IMR-90 (cell line): ENCODE measurements at regions not wholly inside any gene's neighbourhood (a gene's known extent, or its start where the extent isn't known, plus 50 kb on each side); places are given as distances from the start of the nearest gene placed in this dataset.

ENCODE experiments used
- ATAC-seq: fragments of 200-7000 bp; cut with Tn5 transposase; 2 replicates; pipeline ENCODE4 v1.9.1; 2020; ENCODE audit warnings: low read depth, mild to moderate bottlenecking, moderate library complexity
- BruUV-seq: library from RNA; stranded (reverse); fragments of 400-500 nt; replicated peaks from 2 replicates; lab custom pipeline; 2021; lab: Mats Ljungman, UMichigan
- CTCF ChIA-PET: fragments of 300-600 bp; formaldehyde crosslinking; extraction: SDS; loops from one replicate; lab custom pipeline; 2021; ENCODE audit warnings: antibody characterized with exemption; lab: Yijun Ruan, JAX
- POLR2A ChIA-PET: fragments of 300-600 bp; sonication (Branson Sonifier 250); formaldehyde crosslinking; loops from one replicate; lab custom pipeline; 2022; ENCODE audit warnings: antibody characterized with exemption; ENCODE audit not compliant: unreplicated experiment; lab: Charles Lee
- DNase-seq: peaks from one replicate; pipeline ENCODE4 v3.0.0; 2013
- H2AFZ ChIP-seq: replicated peaks from 2 replicates; pipeline ENCODE3; 2013; ENCODE audit warnings: low read length, mild to moderate bottlenecking; ENCODE audit not compliant: poor library complexity
- H2AK5ac ChIP-seq: 2 replicates; pipeline ENCODE4 v1.6.1; 2013; ENCODE audit warnings: low read depth, low read length, inconsistent platforms
- H2AK9ac ChIP-seq: replicated peaks from 2 replicates; pipeline ENCODE3; 2013; ENCODE audit warnings: mild to moderate bottlenecking, low read depth, low read length, moderate library complexity; ENCODE audit not compliant: poor library complexity
- H2BK120ac ChIP-seq: 2 replicates; pipeline ENCODE4 v1.6.1; 2013; ENCODE audit warnings: low read depth, low read length, inconsistent platforms
- H2BK15ac ChIP-seq: 3 replicates; pipeline ENCODE4 v1.6.1; 2013; ENCODE audit warnings: low read depth, low read length, inconsistent platforms
- H2BK20ac ChIP-seq: 2 replicates; pipeline ENCODE4 v1.6.1; 2013; ENCODE audit warnings: low read depth, mild to moderate bottlenecking, inconsistent platforms, low read length, moderate library complexity
- H2BK5ac ChIP-seq: 2 replicates; pipeline ENCODE4 v1.6.1; 2013; ENCODE audit warnings: mild to moderate bottlenecking, low read depth, low read length, inconsistent platforms; ENCODE audit not compliant: poor library complexity, severe bottlenecking
- H3K14ac ChIP-seq: replicated peaks from 2 replicates; pipeline ENCODE4 v1.6.1; 2013; ENCODE audit warnings: low read depth, low read length, inconsistent platforms
- H3K18ac ChIP-seq: 2 replicates; pipeline ENCODE4 v1.6.1; 2013; ENCODE audit warnings: low read depth, low read length, control low read depth
- H3K23ac ChIP-seq: 2 replicates; pipeline ENCODE4 v1.6.1; 2013; ENCODE audit warnings: low read depth, low read length, inconsistent platforms
- H3K27ac ChIP-seq: 2 replicates; pipeline ENCODE4 v1.5.1; 2013; ENCODE audit warnings: mild to moderate bottlenecking, control low read depth, low read length; ENCODE audit not compliant: insufficient read depth
- H3K27me3 ChIP-seq: 2 replicates; pipeline ENCODE4 v1.6.1; 2013; ENCODE audit warnings: low read length; ENCODE audit not compliant: control insufficient read depth, insufficient read depth
- H3K36me3 ChIP-seq: 2 replicates; pipeline ENCODE4 v1.6.1; 2013; ENCODE audit warnings: low read length, mixed read lengths; ENCODE audit not compliant: control insufficient read depth, insufficient read depth
- H3K4ac ChIP-seq: 2 replicates; pipeline ENCODE4 v1.6.1; 2013; ENCODE audit warnings: low read depth, low read length, inconsistent platforms
- H3K4me1 ChIP-seq: 2 replicates; pipeline ENCODE4 v1.6.1; 2013; ENCODE audit warnings: low read length, mixed read lengths; ENCODE audit not compliant: control insufficient read depth, insufficient read depth
- H3K4me2 ChIP-seq: 2 replicates; pipeline ENCODE4 v1.6.1; 2013; ENCODE audit warnings: low read depth, mild to moderate bottlenecking, control low read depth, low read length, moderate library complexity
- H3K4me3 ChIP-seq: 2 replicates; pipeline ENCODE4 v1.5.1; 2013; ENCODE audit warnings: low read depth, mild to moderate bottlenecking, control low read depth, low read length, moderate library complexity; ENCODE audit not compliant: insufficient read depth
- H3K56ac ChIP-seq: 2 replicates; pipeline ENCODE4 v1.6.1; 2013; ENCODE audit warnings: low read length, inconsistent platforms; ENCODE audit not compliant: insufficient read depth; ENCODE audit errors: extremely low read depth
- H3K79me1 ChIP-seq, 2 experiments: 2 replicates each; pipeline ENCODE4 v1.6.1; 2013; ENCODE audit warnings: low read length in 2 of 2, inconsistent platforms in 1 of 2, low read depth in 1 of 2
- H3K9ac ChIP-seq: 2 replicates; pipeline ENCODE4 v1.6.1; 2013; ENCODE audit warnings: low read depth, low read length, control low read depth
- H3K9me1 ChIP-seq: 2 replicates; pipeline ENCODE4 v1.6.1; 2013; ENCODE audit warnings: low read length, inconsistent platforms; ENCODE audit not compliant: insufficient read depth
- H3K9me3 ChIP-seq: 2 replicates; pipeline ENCODE4 v1.6.1; 2013; ENCODE audit warnings: low read length; ENCODE audit not compliant: control insufficient read depth, insufficient read depth
- H4K20me1 ChIP-seq: 2 replicates; pipeline ENCODE4 v1.6.1; 2013; ENCODE audit warnings: low read length, inconsistent platforms; ENCODE audit not compliant: insufficient read depth
- H4K5ac ChIP-seq: 2 replicates; pipeline ENCODE4 v1.6.1; 2013; ENCODE audit warnings: mild to moderate bottlenecking, low read depth, low read length, control low read depth
- H4K8ac ChIP-seq, 2 experiments: 2 replicates each; pipeline ENCODE4 v1.6.1; 2013; ENCODE audit warnings: low read depth in 2 of 2, low read length in 2 of 2, control low read depth in 1 of 2, inconsistent platforms in 1 of 2
- H4K91ac ChIP-seq: 2 replicates; pipeline ENCODE4 v1.6.1; 2013; ENCODE audit warnings: low read depth, low read length, inconsistent platforms; ENCODE audit not compliant: insufficient read depth
- ELK1 ChIP-seq: fragments of 150-350 bp; IDR thresholded peaks from 2 replicates; pipeline ENCODE4 v1.6.1; 2016; ENCODE audit warnings: low read depth, mild to moderate bottlenecking, low read length, moderate library complexity, borderline replicate concordance
- WGBS, 2 experiments: methylation state at CpG; one replicate each; pipeline versions ENCODE4 v1.1.5 to v1.1.7; 2013; ENCODE audit warnings: missing lambda C conversion rate in 2 of 2; ENCODE audit not compliant: insufficient read length in 1 of 2; ENCODE audit errors: extremely low coverage in 2 of 2; 5-methylcytosine and 5-hydroxymethylcytosine counted together
- dilution Hi-C: fragments of 300-500 bp; cut with HindIII; formaldehyde crosslinking; loops from one replicate; pipeline ENCODE4 v1.14.3; 2018; ENCODE audit warnings: low sequenced_read_pairs; ENCODE audit not compliant: unreplicated experiment
- in situ Hi-C: fragments of 300-500 bp; cut with MboI; formaldehyde crosslinking; loops from 3 replicates; pipeline ENCODE4 v1.14.3; 2019; ENCODE audit warnings: low sequenced_read_pairs, inconsistent platforms, mixed read lengths
- intact Hi-C: fragments of 100-400 bp; cut with micrococcal nuclease; formaldehyde crosslinking; loops from 2 replicates; pipeline ENCODE4 v1.10.0; 2022
- TF ChIP-seq, protein P1 (sequence below): conservative IDR thresholded peaks from 2 replicates; pipeline ENCODE4 v1.5.1; 2012; ENCODE audit warnings: mild to moderate bottlenecking, low read depth, low read length, improper control_type of control experiment

GRCh38 chr20:6450841-6451240 lies 316.6 kb upstream of the BMP2 start:
- ATAC-seq (no peak), DNase-seq (no peak)
- no peak overlapping the region for H2AK5ac ChIP-seq
- H2BK5ac ChIP-seq = no peak overlapping the region
- CTCF ChIA-PET = no interaction called here
- intact Hi-C loops (no loop called here), in situ Hi-C loops (no loop called here), dilution Hi-C loops (no loop called here)
- no peak overlapping the region for H3K4me3 ChIP-seq
- no peaks in the 10 kb centered on the region for H4K20me1 ChIP-seq
- no TSS peak for BruUV-seq
- no peaks in the 10 kb centered on the region for H3K4me1 ChIP-seq
- no peak overlapping the region for H3K9ac ChIP-seq
- H3K4me2 ChIP-seq = no peak overlapping the region
- H2BK20ac ChIP-seq = no peak overlapping the region
- H3K14ac ChIP-seq = no peak overlapping the region
- WGBS, 2 experiments = 80% methylated on average over 3 of the region's 4 CpGs; no CpG with 5 or more reads in 1 of the 2 experiments
- H4K8ac ChIP-seq = no peak overlapping the region
- H3K9me1 ChIP-seq = no peaks in the 10 kb centered on the region
- no peak overlapping the region for H2AK9ac ChIP-seq
- H4K91ac ChIP-seq = no peak overlapping the region
- H2BK120ac ChIP-seq = no peak overlapping the region
- no peak overlapping the region for H2BK15ac ChIP-seq
- no peaks in the 10 kb centered on the region for H3K36me3 ChIP-seq
- POLR2A ChIA-PET = no interaction called here
- no peak overlapping the region for H3K18ac ChIP-seq
- H3K4ac ChIP-seq = no peak overlapping the region
- no peak overlapping the region for H3K56ac ChIP-seq
- no peak overlapping the region for H4K5ac ChIP-seq
- no peaks in the 10 kb centered on the region for H3K9me3 ChIP-seq
- H3K79me1 ChIP-seq = no peaks in the 10 kb centered on the region
- TF ChIP-seq, protein P1, sequence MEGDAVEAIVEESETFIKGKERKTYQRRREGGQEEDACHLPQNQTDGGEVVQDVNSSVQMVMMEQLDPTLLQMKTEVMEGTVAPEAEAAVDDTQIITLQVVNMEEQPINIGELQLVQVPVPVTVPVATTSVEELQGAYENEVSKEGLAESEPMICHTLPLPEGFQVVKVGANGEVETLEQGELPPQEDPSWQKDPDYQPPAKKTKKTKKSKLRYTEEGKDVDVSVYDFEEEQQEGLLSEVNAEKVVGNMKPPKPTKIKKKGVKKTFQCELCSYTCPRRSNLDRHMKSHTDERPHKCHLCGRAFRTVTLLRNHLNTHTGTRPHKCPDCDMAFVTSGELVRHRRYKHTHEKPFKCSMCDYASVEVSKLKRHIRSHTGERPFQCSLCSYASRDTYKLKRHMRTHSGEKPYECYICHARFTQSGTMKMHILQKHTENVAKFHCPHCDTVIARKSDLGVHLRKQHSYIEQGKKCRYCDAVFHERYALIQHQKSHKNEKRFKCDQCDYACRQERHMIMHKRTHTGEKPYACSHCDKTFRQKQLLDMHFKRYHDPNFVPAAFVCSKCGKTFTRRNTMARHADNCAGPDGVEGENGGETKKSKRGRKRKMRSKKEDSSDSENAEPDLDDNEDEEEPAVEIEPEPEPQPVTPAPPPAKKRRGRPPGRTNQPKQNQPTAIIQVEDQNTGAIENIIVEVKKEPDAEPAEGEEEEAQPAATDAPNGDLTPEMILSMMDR = no peak
- no peak for TF ChIP-seq ELK1
- no peak overlapping the region for H2AFZ ChIP-seq
- peaks cover 2% of the 10 kb centered on the region; the same call in 1 of the 2 replicates for H3K27me3 ChIP-seq
- no peak overlapping the region for H3K23ac ChIP-seq
- no peak overlapping the region for H3K27ac ChIP-seq
